ENCODE measurements at regions not wholly inside any gene's neighbourhood (a gene's known extent, or its start where the extent isn't known, plus 50 kb on each side); places are given as distances from the start of the nearest gene placed in this dataset.
"Not testable (repeated sequence)": the region's sequence is repeated elsewhere in the genome, so short reads cannot be mapped to it uniquely, and the experiment has no call there.

DNA sequence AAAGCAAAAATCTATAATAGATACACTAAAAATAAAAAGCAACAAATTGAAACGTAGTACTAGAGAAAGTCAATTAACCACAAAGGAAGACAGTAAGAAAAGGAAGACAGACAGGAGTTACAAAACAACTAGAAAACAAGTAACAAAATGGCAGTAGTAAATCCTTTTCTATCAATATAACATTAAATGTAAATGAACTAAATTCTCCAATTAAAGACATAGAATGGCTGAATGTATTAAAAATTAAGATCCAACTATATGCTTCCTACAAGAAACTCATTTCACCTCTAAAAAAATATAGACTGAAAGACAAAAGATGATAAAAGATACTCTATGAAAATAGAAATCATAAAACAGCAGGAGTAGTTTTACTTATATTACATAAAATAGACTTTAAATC is 79.1 kb downstream of the CTH start:
- DNase-seq (ENCODE audit: low spot score) = no peak

DNA sequence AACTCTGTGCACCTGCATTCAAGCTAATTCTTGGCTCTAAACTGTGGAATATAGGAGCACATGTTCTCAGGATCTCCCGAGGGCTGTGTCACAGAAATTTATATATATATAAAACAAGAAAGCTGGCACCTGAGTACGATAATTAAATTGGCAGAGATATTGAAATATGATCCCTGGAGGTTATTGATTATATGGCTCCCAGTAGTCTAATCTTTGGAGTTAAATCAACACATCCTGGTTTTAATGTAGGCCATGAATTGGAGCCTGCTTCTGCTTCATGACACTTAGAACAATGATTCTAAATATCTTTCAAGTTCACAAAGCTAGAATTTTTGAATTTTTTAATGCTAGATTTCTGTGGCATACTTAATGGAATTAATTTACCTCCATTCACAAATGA is 84.3 kb downstream of the CTH start:
- no peak for DNase-seq (ENCODE audit: low spot score)

DNA sequence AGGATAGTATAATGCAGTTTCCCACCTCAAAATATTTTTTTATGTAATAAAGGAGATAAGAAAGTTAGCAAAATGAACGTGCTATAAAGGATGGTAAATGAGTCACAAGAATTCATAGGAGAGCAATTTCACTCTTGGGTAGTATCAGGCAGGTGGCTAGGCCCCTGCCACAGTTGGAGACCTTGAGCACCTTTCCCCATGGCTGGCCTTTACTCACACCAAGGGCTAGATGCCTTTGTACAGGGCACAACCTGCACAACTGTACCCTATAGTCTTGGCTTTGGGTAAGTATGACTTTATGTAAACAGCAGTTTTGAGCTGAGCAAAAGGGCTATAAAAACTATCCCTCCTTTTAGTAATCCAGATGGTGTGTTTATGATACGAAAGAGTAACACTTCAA is 85.1 kb downstream of the CTH start:
- no peak for DNase-seq (ENCODE audit: low spot score)

DNA sequence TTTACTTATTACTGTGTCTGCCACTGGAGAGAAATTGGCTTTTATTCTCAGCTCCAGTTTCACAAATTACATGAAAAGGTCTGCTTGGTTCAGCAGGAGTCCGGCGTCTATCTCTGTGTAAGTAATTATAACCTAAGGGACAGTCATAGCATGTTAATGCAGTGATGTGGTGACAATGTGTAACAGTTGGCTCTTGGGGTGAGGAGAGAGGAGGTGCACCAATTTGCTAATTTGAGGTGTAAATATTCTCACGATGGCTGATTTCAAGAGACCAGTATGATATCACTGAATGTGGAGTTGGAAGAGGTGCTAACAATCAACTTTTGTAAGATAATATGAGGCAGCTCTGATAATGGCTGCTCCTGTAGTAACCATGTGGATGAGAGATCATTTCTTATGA is 86.1 kb downstream of the CTH start:
- no peak for DNase-seq (ENCODE audit: low spot score)

DNA sequence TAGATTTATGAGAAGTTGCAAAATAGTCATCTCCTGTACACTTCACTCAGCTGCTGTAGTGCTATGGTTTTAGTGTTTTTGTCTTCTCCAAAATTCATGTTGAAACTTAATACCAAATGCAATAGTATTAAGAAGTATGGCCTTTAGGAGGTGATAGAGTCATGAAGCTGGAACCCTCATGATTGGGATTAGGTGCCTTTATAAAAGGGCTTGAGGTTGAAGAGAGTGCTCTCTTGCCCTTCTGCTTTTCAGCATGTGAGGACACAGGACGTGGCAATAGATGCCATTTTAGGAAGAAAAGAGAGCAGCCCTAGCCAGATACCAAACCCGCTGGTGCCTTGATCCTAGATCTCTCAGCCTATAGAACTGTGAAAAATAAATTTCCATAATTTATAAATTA is 87.6 kb downstream of the CTH start:
- no peak for DNase-seq (ENCODE audit: low spot score)

DNA sequence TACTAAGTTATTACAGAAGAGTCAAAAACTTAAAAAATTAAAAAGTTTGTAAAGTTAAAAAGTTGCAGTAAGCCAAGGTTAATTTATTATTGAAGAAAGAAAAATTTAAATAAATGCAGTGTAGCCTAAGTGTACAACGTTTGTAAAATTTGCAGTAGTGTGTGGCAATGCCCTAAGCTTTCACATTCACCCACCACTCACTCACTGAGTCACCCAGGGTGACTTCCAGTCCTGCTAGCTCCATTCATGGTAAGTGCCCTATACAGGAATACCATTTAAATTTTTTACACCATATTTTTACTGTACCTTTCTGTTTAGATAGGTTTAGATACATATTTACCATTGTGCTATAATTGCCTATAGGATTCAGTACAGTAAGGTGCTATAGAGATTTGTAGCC is 88.6 kb downstream of the CTH start:
- DNase-seq (ENCODE audit: low spot score) = no peak

DNA sequence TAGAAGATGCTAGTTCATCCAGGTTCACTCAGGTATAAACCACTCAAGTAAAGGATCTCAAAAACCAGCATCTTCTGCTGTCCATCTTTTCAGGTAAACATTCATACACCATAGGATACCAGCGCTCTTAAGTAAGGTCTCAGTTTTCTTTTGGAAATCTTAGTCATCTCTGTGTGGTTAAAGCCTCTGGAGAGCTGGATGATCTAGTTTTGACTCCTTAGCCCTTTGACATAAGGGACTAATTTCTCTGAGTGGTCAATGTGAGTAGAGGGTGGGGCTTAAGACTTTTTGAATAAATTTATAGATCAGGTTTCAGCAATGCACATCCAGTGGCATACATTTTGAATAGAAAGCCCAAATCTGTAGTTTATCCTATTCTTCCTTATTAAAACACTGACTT is 92.3 kb downstream of the CTH start:
- no peak for DNase-seq (ENCODE audit: low spot score)

DNA sequence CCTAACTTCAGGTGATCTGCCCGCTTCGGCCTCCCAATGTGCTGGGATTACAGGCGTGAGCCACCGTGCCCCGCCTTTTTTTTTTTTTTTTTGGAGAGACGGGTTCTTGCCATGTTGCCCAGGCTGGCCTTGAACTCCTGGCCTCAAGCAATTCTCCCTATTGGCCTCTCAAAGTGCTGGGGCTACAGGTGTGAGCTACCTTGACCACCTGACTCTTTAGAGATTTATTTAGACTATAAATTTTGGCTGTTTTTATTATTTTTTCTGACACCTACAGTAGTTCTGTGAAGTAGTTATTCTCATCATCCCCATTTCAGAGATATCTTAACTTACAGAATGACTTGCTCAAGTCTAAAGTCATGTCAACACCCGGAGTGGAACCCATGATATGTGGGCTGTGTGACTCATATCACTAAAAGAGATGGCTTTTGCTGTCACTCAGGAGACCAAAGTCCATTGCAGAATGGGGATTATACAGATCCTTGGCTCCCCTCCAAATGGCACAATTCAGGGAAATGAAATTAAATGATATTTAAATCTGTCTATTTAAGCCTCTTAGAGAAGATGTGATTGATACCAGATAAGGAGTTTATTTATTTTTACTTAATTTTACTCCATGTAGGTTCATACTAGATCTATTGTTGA is 93.2 kb downstream of the CTH start:
- no peak for DNase-seq (ENCODE audit: low spot score)

DNA sequence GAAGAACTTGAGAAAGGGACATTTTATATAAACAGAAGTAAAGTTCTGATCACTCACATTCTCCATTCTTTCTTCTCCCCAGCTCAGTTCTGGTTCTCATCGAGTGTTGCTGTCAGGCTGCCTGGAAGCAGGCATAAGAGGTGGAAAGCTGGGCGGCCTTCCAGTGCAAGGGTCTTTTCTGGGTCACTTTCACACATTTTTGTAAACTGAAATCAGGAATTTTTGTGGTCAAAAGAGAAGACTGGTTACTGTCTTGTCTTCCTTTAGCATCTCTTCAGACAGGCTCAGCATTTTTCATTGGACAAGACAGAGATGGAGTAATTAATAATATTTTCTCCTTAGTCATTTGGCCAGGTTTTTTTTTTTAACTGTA is 93.7 kb downstream of the CTH start:
- DNase-seq (ENCODE audit: low spot score) = no peak

DNA sequence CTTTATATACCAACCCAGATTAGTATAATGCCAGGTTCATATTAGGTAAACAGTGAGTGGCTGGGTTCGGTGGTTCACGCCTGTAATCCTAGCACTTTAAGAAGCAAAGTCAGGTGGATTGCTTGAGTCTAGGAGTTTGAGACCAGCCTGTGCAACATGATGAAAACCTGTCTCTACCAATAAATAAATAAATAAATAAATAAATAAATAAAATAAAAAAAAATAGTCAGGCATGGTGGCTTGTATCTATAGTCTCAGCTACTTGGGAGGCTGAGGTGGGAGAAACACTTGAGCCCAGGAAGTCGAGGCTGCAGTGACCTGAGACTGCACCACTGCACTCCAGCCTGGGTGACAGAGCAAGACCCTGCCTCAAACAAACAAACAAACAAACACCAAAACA is 96.9 kb downstream of the CTH start:
- DNase-seq (ENCODE audit: low spot score) = not testable (repeated sequence)

DNA sequence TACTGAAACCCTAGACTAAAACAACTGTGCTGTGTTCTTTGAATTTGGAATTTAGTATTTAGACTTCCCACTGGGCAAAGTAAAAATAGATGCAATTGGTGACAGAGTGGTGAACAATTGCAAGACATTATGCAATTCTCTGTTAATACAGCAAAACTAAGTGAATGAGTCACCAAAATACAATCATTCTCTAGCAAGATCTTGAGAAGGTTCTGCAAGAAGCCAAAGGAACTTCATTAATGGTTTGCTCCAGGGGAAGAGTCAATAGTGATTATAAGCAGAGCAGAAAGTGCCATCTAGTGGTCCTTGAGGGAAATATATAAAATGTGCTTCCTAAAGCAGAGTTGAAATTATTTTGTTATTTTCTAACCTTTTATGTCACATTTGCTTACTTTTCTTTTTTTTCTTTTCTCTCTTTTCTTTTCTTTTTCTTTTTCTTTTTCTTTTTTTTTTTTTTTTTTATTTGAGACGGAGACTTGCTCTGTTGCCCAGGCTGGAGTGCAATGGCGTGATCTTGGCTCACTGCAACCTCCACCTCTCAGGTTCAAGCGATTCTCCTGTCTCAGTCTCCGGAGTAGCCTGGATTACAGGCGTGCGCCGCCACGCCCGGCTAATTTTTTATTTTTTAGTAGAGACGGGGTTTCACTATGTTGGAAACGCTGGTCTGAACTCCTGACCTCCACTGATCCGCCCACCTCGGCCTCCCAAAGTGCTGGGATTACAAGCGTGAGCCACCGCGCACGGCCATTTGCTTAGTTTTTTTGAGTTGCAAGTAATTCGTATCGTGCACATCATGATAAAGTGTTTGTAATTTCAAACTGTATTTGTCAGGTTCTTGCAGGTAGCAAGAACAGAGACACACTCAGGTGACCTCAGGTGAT is 99.2 kb downstream of the CTH start:
- DNase-seq (ENCODE audit: low spot score) = no peak

DNA sequence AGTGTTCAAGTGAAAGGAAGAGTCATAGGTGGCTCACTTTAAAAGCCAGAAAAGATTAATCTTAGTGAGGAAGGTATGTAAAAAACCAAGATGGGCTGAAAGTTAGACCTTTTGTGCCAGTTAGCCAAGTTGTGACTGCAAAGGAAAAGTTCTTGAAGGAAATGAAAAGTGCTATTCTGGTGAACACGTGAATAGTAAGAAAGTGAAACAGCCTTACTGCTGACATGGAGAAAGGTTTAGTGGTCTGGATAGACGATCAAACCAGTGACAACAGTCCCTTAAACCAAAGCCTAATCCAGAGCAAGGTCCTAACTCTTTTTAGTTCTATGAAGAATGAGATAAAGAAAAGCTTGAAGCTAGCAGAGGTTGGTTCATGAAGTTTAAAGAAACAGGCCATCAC is 106.4 kb downstream of the CTH start:
- DNase-seq (ENCODE audit: low spot score) = no peak

DNA sequence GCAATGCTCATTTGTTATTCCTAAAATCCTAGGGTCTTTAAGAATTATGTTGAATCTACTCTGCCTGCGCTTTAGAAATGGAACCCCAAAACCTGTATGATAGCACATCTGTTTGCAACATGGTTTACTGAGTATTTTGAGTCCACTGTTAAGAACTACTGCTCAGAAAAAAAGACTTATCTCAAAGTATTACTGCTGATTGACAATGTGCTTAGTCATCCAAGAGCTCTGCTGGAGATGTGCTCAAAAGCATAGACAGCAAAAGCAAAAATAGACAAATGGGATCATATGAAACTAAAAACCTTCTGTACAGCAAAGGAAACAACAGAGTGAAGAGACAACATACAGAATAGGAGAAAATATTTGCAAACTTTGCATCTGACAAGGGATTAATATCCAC is 107.0 kb downstream of the CTH start:
- no peak for DNase-seq (ENCODE audit: low spot score)

DNA sequence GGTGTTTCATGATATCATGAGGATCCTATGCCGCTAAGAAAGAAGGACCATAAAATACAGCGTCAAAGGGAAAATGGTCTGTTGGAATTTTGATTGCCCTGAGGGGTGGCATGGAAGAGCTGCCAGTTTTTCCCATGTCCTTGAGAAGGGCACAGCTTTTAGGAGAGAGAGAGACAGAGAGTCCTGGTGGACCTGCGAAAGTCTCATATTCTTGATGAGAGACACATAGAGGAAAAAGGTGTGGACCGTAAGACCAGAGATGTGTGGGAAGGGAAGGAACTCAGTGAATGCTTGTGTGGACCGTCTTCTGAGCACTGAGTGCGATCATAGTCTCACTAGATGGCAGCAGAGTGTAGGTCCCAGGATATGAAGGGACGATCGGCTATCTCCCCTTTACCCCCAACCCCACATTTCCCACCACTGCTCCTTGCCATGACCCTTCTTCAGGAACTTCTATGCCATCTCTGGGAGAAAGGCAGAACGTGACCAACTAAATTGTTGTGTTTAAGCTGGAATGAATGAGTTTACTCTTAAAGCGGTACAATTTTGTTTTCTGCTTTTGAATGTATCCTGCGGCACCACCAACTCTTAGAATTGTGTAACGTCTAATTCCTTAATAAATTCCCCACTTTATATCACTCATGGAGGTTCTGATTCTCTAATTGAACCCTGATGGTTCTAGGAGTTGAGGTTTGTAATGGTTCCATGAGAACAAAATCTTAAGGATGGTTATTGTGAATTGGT is 117.7 kb downstream of the CTH start:
- DNase-seq (ENCODE audit: low spot score) = no peak

DNA sequence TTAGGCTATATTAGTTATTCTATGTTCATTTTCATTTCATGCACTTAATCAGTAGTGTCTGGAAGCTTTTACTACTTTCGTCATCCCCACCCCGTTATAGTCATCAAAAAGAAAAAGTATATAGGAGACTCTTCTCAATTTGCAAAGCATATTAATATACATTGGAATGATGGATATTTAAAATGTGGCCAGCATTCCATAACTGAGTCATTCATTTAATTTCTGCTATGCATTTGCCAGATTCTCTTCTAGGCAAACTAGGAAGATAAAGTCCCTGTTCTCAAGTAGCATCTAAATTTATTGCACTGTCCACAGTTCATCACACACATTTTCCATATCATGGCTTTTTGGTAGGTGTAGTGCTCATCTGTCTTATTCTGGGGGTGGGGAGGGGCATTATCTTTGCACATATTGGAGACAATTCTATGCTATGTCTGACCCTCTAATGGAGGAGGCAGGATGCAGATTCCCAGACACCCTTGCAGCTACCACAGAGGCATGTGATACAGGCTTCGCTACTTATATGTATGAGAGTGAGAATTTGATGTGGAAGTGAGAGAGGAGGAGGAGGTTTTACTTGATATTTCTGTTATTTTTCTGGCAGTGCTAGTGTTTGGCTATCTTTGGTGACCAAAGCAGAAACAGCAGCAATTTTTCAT is 125.8 kb downstream of the CTH start:
- DNase-seq (ENCODE audit: low spot score) = no peak

DNA sequence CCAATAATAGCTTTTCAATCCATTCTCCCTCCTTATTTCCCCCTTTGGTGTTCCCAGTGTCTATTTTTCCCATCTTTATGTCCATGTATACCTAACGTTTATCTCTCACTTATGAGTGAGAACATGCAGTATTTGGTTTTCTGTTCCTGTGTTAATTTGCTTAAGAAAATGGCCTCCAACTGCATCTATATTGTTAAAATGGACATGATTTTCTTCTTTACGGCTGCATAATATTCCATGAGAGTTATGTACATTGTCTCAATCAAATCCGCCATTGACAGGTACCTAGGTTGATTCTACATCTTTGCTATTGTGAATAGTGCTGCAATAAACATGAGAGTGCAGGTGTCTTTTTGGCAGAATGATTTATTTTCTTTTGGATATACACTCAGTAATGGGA is 126.7 kb downstream of the CTH start:
- no peak for DNase-seq (ENCODE audit: low spot score)

DNA sequence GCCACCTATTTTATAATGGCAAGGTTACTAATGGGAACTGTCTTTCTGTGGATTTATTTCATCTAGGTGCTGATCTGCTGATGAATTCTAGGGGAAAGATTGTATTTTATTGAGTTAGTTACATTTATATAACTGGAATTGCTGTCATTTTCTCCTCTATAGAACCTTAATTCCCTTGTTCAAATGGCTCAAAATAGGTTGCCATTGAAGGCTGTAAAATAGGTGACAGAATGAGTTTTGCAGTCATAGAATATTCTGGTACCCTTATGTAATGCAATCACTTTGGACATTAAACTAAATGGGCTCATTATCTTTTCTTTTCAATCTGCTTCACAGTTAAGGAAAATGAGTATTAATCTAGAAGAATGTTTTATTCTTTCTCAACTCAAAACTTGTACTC is 131.0 kb downstream of the CTH start:
- no peak for DNase-seq (ENCODE audit: low spot score)

DNA sequence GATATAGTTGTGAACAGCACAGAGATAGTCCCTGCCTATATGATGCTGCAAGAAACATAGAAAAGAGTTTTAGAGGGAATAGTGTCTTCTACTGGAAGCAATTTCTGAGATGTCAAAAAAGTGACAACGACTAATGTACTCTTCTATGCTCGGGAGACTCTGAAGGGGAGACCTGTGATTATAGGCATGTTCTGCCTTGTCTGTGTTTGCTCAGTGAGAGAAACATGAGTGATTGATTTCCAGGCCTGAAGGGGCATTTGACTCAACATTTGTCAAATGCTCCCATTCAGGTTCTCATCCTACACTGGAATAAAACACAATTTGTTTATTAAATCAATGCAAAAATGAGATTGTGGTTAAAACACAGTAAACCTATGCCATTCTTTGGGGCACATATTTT is 131.8 kb downstream of the CTH start:
- DNase-seq (ENCODE audit: low spot score) = no peak

DNA sequence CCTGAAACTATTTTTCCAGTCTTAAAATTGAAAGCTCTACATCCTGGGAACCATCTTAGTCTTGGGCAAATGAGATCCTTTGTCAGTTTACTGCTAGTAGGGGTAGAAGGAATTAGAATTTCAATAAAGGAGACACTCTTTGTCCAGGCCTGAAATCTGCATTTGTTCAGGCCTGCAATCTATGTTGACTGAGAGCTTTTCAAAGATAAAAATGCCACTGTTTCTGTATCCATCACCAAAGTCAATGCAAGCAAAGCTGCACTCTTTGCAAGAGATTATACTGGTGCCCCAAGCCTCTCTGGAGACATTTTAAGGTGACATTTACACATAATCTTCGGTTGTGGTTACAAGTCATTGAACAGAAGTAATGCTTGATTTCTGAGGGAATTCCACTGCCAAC is 135.7 kb downstream of the CTH start:
- DNase-seq (ENCODE audit: low spot score) = no peak

DNA sequence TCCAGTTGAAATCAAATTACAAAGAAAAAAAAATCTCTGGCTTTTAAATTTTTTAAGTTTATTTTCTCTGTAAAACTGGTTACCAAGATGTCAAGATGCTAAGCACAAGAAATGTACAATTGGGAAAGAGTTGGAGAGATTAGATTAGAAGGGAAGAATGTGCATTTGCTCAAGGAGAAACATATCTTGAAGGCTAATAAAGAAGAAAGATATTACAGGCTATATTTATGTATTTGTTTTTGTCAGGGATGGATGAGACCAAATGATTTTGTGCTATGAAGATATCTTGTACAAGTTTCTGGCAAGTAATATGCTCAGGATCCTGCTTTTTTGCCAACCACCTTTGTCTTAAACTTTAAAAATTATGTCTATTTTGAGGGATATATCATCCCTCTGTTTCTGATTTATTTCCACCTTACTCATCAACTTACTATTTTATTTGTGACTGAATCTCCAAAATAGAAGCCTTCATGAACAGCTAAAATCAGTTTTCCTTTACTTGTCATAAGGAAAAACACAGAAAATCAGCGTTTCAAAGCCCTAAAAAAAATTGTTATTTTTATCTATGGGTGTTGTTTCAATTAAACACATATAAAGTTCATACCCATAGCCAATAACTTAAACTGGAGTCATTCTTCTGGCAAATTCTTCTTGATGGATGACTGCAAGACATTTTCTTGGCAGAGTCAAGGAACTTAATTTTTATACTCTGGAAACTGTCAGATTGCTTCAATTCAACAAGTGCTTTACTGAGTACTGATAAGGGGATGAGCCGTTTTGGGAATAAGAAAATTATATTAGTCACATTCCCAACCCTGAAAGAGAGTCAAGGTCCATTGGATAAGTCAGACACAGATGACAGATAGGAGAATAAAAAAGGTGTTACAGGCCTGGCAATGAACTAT is 141.8 kb downstream of the CTH start:
- DNase-seq (ENCODE audit: low spot score) = no peak

DNA sequence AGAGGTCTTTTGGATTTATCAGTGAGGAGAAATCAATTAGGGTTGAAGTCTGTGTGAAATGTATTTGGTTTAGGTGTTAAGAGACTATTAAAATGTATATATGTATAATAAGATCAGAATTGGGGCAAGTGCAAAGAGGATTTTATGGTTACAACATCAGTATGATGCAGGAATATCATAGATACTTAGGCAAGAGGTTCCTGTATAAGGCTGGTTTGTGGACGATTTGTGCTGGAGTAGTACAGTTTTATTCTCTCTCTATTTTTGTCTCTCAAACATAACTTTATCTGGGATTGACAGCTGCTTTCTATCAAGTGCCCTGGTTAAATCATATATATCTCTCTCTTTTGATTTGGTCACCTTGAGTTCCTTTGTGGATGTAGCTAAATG is 142.5 kb downstream of the CTH start:
- DNase-seq (ENCODE audit: low spot score) = no peak

DNA sequence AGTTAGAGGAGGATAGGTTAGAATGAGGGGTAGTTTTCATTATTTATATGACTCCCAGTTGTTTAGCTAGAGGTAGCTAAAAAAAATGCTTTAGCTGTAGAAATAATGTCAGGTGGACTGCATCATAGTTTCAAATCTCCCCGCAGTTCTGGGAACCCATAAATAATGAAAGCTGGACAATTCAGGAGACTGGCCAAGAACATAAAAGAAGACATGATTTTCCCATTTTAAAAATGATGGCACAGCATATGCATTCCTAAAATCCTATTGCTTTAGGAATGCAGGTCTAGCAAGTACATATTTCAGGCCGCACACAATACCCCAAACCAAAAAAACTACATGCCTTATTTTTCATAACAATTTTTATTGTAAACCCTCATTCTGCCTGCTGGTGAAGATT is 143.3 kb downstream of the CTH start:
- DNase-seq (ENCODE audit: low spot score) = no peak
